ENCODE measurements at regions not wholly inside any gene's neighbourhood (a gene's known extent, or its start where the extent isn't known, plus 50 kb on each side); places are given as distances from the start of the nearest gene placed in this dataset.

- H3K27ac ChIP-seq = no peak overlapping the region
- TF ChIP-seq EZH2 (IDR thresholded peaks at IDR 0.05) = no peak
- no peak for TF ChIP-seq EZH2phosphoT487 (IDR thresholded peaks at IDR 0.05)
- no peak for TF ChIP-seq CTCF (IDR thresholded peaks at IDR 0.05)
- Mint-ChIP-seq H3K27ac (no peak overlapping the region), H3K4me1 (no peaks in the 10 kb centered on the region), H3K27me3 (ENCODE audit: insufficient read depth, low read depth) (peaks cover 5% of the 10 kb centered on the region), H3K9me3 (no peaks in the 10 kb centered on the region), H3K36me3 (no peaks in the 10 kb centered on the region), H3K4me3 (no peak overlapping the region)
- H3K36me3 ChIP-seq = no peaks in the 10 kb centered on the region
- H3K4me1 ChIP-seq = no peaks in the 10 kb centered on the region
- H3K27me3 ChIP-seq = no peaks in the 10 kb centered on the region
- H3K79me2 ChIP-seq (ENCODE audit: low read depth) = no peaks in the 10 kb centered on the region
- H3K9ac ChIP-seq = no peak overlapping the region
- no peak overlapping the region for H3K4me2 ChIP-seq
- H3K4me3 ChIP-seq = no peak overlapping the region
- H2AFZ ChIP-seq (replicated peaks) = no peak overlapping the region
- H3F3A ChIP-seq (ENCODE audit: low read depth) = no peaks in the 10 kb centered on the region
- no peaks in the 10 kb centered on the region for H4K20me1 ChIP-seq (ENCODE audit: low read depth)
- no peaks in the 10 kb centered on the region for H3K9me3 ChIP-seq (ENCODE audit: low read depth)
- no peak for DNase-seq (ENCODE audit: low spot score)
These were observed 439.4 kb downstream of the ZNF536 start for GRCh38 chr19:30811397-30812098.

GRCh38 chr19:30810726-30811125 is 438.5 kb downstream of the ZNF536 start:
- H4K20me1 ChIP-seq (ENCODE audit: low read depth) = no peaks in the 10 kb centered on the region
- no peaks in the 10 kb centered on the region for H3F3A ChIP-seq (ENCODE audit: low read depth)
- TF ChIP-seq CTCF (IDR thresholded peaks at IDR 0.05) (no peak), EZH2phosphoT487 (IDR thresholded peaks at IDR 0.05) (no peak), EZH2 (IDR thresholded peaks at IDR 0.05) (no peak)
- no peak overlapping the region for H3K9ac ChIP-seq
- Mint-ChIP-seq H3K9me3 (no peaks in the 10 kb centered on the region), H3K36me3 (no peaks in the 10 kb centered on the region), H3K4me3 (no peak overlapping the region), H3K4me1 (no peaks in the 10 kb centered on the region), H3K27ac (no peak overlapping the region), H3K27me3 (ENCODE audit: insufficient read depth, low read depth) (peaks cover 6% of the 10 kb centered on the region)
- H3K36me3 ChIP-seq = no peaks in the 10 kb centered on the region
- H3K27me3 ChIP-seq = no peaks in the 10 kb centered on the region
- H2AFZ ChIP-seq (replicated peaks) = no peak overlapping the region
- no peaks in the 10 kb centered on the region for H3K9me3 ChIP-seq (ENCODE audit: low read depth)
- H3K4me2 ChIP-seq = no peak overlapping the region
- DNase-seq (ENCODE audit: low spot score) = no peak
- H3K4me3 ChIP-seq = no peak overlapping the region
- H3K4me1 ChIP-seq = no peaks in the 10 kb centered on the region
- no peaks in the 10 kb centered on the region for H3K79me2 ChIP-seq (ENCODE audit: low read depth)
- H3K27ac ChIP-seq = no peak overlapping the region

GRCh38 chr19:30807278-30807677 is 435.1 kb downstream of the ZNF536 start:
- no peak for TF ChIP-seq EZH2 (IDR thresholded peaks at IDR 0.05)
- no peak for TF ChIP-seq CTCF (IDR thresholded peaks at IDR 0.05)
- no peak for TF ChIP-seq EZH2phosphoT487 (IDR thresholded peaks at IDR 0.05)
- no peak overlapping the region for H3K4me3 Mint-ChIP-seq
- H3K27ac Mint-ChIP-seq = no peak overlapping the region
- no peaks in the 10 kb centered on the region for H3K9me3 Mint-ChIP-seq
- H3K27me3 Mint-ChIP-seq (ENCODE audit: insufficient read depth, low read depth) = peaks cover 8% of the 10 kb centered on the region
- Histone ChIP-seq H3K9ac (no peak overlapping the region), H3K9me3 (ENCODE audit: low read depth) (no peaks in the 10 kb centered on the region), H3K4me2 (no peak overlapping the region), H3K27me3 (no peaks in the 10 kb centered on the region), H3F3A (ENCODE audit: low read depth) (no peaks in the 10 kb centered on the region), H3K4me1 (no peaks in the 10 kb centered on the region), H3K79me2 (ENCODE audit: low read depth) (no peaks in the 10 kb centered on the region), H3K27ac (no peak overlapping the region), H2AFZ (replicated peaks) (no peak overlapping the region), H3K36me3 (no peaks in the 10 kb centered on the region), H4K20me1 (ENCODE audit: low read depth) (no peaks in the 10 kb centered on the region), H3K4me3 (no peak overlapping the region)
- no peaks in the 10 kb centered on the region for H3K36me3 Mint-ChIP-seq
- peaks cover 3% of the 10 kb centered on the region for H3K4me1 Mint-ChIP-seq
- no peak for DNase-seq (ENCODE audit: low spot score)

All from neural progenitor cell (in vitro differentiated cells).